WERI-Rb-1 (cell line): ENCODE measurements at regions not wholly inside any gene's neighbourhood (a gene's known extent, or its start where the extent isn't known, plus 50 kb on each side); places are given as distances from the start of the nearest gene placed in this dataset.

Source experiments
- DNase-seq: peaks from one replicate; pipeline ENCODE4 v3.0.0-alpha.2; 2020
- H3K27ac ChIP-seq: fragments of 250-450 bp; sonication (Bioruptor Pico); 2 replicates; pipeline ENCODE4 v1.5.1; 2020; ENCODE audit warnings: mild to moderate bottlenecking, moderate library complexity
- H3K27me3 ChIP-seq: fragments of 250-450 bp; sonication (Bioruptor Pico); 2 replicates; pipeline ENCODE4 v1.5.1; 2021; ENCODE audit warnings: mild to moderate bottlenecking, low read depth, moderate library complexity; ENCODE audit not compliant: insufficient read depth, severe bottlenecking
- H3K36me3 ChIP-seq: fragments of 250-450 bp; sonication (Bioruptor Pico); 2 replicates; pipeline ENCODE4 v1.5.1; 2020; ENCODE audit warnings: mild to moderate bottlenecking, moderate library complexity
- H3K4me3 ChIP-seq: 2 replicates; pipeline ENCODE4 v1.5.1; 2011; ENCODE audit warnings: low read depth, mild to moderate bottlenecking, control low read depth, low read length
- H3K9me3 ChIP-seq: fragments of 250-450 bp; sonication (Bioruptor Pico); 2 replicates; pipeline ENCODE4 v1.5.1; 2021; ENCODE audit warnings: mild to moderate bottlenecking, moderate library complexity; ENCODE audit not compliant: severe bottlenecking
- TF ChIP-seq, protein P1 (sequence below): IDR thresholded peaks from 2 replicates; pipeline ENCODE4 v1.5.1; 2011; ENCODE audit warnings: low read depth, mild to moderate bottlenecking, control low read depth, inconsistent platforms, low read length

DNA sequence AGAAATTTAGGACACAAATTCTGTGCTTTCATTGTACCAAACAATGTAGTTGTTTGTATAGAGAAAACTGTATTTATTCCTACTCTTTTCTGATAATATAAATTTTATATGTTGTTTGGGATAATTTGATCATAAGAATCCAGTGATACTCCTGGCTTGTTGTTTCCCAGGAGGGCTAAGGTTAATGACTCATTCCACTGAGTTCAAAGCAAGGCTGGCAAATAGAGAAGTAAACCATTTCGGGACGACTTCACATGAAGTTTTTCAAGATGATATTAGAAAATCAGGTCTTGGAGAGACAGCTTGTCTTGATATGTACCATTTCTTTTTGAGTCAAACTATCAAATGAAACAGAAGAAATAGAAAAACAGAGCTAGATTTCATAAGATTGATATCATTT, 326.1 kb upstream of the CNR1 start:
- H3K36me3 ChIP-seq, result no peaks in the 10 kb centered on the region
- no peak for DNase-seq
- no peaks in the 10 kb centered on the region for H3K9me3 ChIP-seq
- H3K27ac ChIP-seq, result no peak overlapping the region
- TF ChIP-seq, protein P1, sequence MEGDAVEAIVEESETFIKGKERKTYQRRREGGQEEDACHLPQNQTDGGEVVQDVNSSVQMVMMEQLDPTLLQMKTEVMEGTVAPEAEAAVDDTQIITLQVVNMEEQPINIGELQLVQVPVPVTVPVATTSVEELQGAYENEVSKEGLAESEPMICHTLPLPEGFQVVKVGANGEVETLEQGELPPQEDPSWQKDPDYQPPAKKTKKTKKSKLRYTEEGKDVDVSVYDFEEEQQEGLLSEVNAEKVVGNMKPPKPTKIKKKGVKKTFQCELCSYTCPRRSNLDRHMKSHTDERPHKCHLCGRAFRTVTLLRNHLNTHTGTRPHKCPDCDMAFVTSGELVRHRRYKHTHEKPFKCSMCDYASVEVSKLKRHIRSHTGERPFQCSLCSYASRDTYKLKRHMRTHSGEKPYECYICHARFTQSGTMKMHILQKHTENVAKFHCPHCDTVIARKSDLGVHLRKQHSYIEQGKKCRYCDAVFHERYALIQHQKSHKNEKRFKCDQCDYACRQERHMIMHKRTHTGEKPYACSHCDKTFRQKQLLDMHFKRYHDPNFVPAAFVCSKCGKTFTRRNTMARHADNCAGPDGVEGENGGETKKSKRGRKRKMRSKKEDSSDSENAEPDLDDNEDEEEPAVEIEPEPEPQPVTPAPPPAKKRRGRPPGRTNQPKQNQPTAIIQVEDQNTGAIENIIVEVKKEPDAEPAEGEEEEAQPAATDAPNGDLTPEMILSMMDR, result no peak
- H3K27me3 ChIP-seq, result no peaks in the 10 kb centered on the region
- H3K4me3 ChIP-seq, result no peak overlapping the region

DNA sequence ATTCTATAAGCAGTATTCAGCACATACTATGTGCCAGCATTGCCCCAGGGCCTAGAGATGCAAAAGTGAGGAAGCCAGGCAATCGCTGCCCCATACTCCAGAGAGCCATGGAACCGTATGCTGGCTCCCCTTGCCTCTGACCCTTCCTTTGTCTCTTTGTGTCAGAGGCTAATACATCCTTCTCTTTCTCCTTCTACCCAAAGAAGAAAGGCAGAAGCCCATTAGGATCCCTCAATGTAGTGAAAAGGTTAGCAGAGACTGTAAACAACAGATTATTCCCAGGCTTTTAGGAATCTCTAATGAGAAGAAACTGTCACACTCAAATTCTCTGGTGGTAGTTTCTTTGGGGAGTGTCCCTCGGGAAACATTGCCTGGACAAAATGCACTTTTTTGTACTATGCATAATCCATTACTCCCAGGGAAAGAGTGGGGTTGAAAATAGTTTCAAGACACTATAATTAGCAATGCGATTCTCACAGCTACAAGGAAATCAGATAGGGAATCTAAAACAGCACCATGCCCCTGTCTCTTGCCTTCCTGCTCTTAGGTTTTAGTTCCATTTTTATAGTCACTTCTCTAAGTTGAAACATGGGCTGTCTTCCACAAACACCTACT, 325.2 kb upstream of the CNR1 start:
- Histone ChIP-seq H3K27me3 (no peaks in the 10 kb centered on the region), H3K4me3 (no peak overlapping the region), H3K36me3 (no peaks in the 10 kb centered on the region), H3K27ac (no peak overlapping the region), H3K9me3 (no peaks in the 10 kb centered on the region)
- TF ChIP-seq, protein P1, result no peak
- no peak for DNase-seq

DNA sequence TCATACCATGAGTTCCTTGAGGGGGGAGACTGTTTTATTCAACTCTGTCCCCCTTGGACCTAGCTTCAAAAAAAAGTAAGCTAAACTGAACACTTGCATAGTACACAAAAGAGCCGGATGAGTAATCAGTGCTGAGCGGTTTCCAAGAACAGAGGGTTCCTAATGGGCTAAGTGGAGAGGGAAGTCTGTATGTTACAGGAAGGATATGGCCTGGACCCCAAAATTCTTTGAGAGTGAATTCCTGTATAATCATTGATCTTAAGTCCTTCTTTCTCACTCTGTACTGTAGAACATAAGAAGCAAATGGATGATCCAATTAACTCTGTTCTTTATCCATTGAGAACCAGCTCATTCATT, 324.7 kb upstream of the CNR1 start:
- no peak overlapping the region for H3K27ac ChIP-seq
- no peak overlapping the region for H3K4me3 ChIP-seq
- no peaks in the 10 kb centered on the region for H3K36me3 ChIP-seq
- no peak for DNase-seq
- H3K27me3 ChIP-seq, result no peaks in the 10 kb centered on the region
- TF ChIP-seq, protein P1, result no peak
- no peaks in the 10 kb centered on the region for H3K9me3 ChIP-seq

DNA sequence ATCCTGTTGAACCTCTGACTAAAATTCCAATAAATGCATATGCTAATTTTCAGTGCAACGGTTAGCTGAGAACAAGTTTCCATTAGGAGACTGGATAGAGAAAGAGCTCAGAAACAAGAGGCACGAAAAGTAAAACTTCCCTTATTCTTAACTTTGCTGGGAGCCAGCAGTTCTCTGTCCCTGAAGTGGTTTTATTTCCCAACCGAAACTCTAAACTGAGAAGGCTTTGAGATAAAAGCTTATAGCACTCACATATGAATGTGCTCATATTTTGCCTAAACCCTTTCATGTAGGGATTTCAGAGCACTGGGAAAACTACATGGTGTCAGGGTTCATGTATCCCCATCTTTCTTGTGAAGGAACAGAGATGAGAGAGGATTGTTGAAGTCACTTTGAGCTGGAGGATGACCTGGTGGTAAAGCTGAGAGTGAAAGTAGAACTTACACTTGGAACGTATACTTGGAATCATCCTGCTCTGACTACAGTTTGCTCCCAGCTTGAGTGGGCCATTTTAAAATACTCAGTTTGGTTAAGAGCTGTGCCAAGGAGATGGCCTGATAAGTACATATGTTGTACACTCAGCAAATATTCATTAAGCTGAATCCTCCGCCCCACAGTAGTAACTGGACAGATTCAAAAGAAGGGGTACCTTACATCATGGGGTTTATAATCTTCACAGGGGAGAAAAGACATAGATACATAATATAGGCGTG, 324.2 kb upstream of the CNR1 start:
- Histone ChIP-seq H3K27me3 (no peaks in the 10 kb centered on the region), H3K27ac (no peak overlapping the region), H3K36me3 (no peaks in the 10 kb centered on the region), H3K9me3 (no peaks in the 10 kb centered on the region), H3K4me3 (no peak overlapping the region)
- TF ChIP-seq, protein P1, result no peak
- DNase-seq, result no peak

DNA sequence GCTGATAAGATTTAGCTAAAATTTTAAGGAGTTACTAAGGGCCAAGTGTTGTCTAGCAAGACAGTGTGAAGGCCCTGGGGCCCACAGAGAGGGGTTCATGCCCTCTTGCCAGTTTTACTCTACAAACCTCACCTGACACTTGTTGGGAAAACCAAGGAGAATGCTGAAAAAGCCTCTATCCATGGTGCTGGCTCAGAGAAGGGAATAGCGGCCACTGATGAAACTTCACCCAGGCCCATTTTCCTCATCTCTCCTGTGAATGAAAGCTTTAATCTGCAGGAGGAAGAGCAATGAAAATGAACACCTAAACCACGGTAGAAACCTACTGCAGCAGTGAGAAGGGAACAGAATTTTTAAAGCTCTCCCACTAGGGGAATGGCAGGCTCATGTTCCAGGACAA, 317.3 kb upstream of the CNR1 start:
- Histone ChIP-seq H3K4me3 (no peak overlapping the region), H3K9me3 (no peaks in the 10 kb centered on the region), H3K36me3 (no peaks in the 10 kb centered on the region), H3K27ac (no peak overlapping the region), H3K27me3 (no peaks in the 10 kb centered on the region)
- TF ChIP-seq, protein P1, result no peak
- DNase-seq, result no peak

DNA sequence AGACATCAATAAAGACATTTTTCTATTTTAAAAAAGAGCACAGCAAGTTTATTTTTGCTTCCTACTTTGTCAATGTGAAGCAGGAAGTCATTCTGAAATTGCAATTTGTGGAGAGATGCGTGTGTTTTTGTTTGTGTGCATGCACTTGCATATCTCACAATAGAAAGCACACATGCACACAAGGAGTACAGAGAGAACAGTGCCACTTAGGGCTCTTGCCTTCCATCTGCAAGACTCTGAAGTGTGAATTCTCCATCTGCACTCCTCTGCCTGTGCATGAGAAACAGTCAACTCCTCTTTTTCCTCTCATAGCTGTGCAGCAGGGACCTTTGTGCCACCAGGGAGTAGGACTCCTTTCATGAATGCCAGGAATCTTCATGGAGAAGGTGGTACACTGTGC, 316.3 kb upstream of the CNR1 start:
- H3K4me3 ChIP-seq, result no peak overlapping the region
- DNase-seq, result no peak
- no peaks in the 10 kb centered on the region for H3K27me3 ChIP-seq
- peaks cover 4% of the 10 kb centered on the region for H3K9me3 ChIP-seq
- TF ChIP-seq, protein P1, result no peak
- no peaks in the 10 kb centered on the region for H3K36me3 ChIP-seq
- H3K27ac ChIP-seq, result no peak overlapping the region
